NCI-H226 (cell line): ENCODE measurements at regions not wholly inside any gene's neighbourhood (a gene's known extent, or its start where the extent isn't known, plus 50 kb on each side); places are given as distances from the start of the nearest gene placed in this dataset.

Source experiments
- DNase-seq: peaks from one replicate; pipeline ENCODE4 v3.0.0-alpha.2; 2015

- DNase-seq, result no peak
Observed at GRCh38 chr13:74084375-74084935, 49.7 kb downstream of the KLF12 start.

GRCh38 chr13:74082741-74083160 is 51.5 kb downstream of the KLF12 start:
- no peak for DNase-seq

GRCh38 chr13:74080762-74081161 is 53.4 kb downstream of the KLF12 start:
- DNase-seq, result no peak

GRCh38 chr13:74077792-74078191 is 56.4 kb downstream of the KLF12 start:
- no peak for DNase-seq

GRCh38 chr13:74077375-74077774 is 56.8 kb downstream of the KLF12 start:
- no peak for DNase-seq

- DNase-seq, result peak; percentile 12
Observed at GRCh38 chr13:74074723-74075122, 59.5 kb downstream of the KLF12 start.

GRCh38 chr13:74073274-74073673 is 60.9 kb downstream of the KLF12 start:
- DNase-seq, result no peak

- DNase-seq, result no peak
Observed at GRCh38 chr13:74070513-74070912, 63.7 kb downstream of the KLF12 start.

- DNase-seq, result no peak
Observed at GRCh38 chr13:74070065-74070464, 64.1 kb downstream of the KLF12 start.

- DNase-seq, result no peak
Observed at GRCh38 chr13:74068471-74068870, 65.7 kb downstream of the KLF12 start.

GRCh38 chr13:74067818-74068217 is 66.4 kb downstream of the KLF12 start:
- DNase-seq, result peak; percentile 7

GRCh38 chr13:74066937-74067336 is 67.3 kb downstream of the KLF12 start:
- DNase-seq, result no peak

GRCh38 chr13:74064805-74065312 is 69.3 kb downstream of the KLF12 start:
- no peak for DNase-seq

- no peak for DNase-seq
Observed at GRCh38 chr13:74063533-74064100, 70.6 kb downstream of the KLF12 start.

GRCh38 chr13:74062933-74063332 is 71.3 kb downstream of the KLF12 start:
- DNase-seq, result no peak

GRCh38 chr13:74061926-74062595 is 72.1 kb downstream of the KLF12 start:
- peak; percentile 32 for DNase-seq

GRCh38 chr13:74056801-74057542 is 77.2 kb downstream of the KLF12 start:
- no peak for DNase-seq

- no peak for DNase-seq
Observed at GRCh38 chr13:74052402-74052928, 81.7 kb downstream of the KLF12 start.

GRCh38 chr13:74048756-74049155 is 85.4 kb downstream of the KLF12 start:
- no peak for DNase-seq

GRCh38 chr13:74047931-74048600 is 86.1 kb downstream of the KLF12 start:
- DNase-seq, result no peak

GRCh38 chr13:74046431-74046830 is 87.8 kb downstream of the KLF12 start:
- no peak for DNase-seq

GRCh38 chr13:74045583-74045982 is 88.6 kb downstream of the KLF12 start:
- no peak for DNase-seq

GRCh38 chr13:74043237-74043636 is 91.0 kb downstream of the KLF12 start:
- no peak for DNase-seq
